ENCODE measurements at regions not wholly inside any gene's neighbourhood (a gene's known extent, or its start where the extent isn't known, plus 50 kb on each side); places are given as distances from the start of the nearest gene placed in this dataset.
"Not testable (repeated sequence)": the region's sequence is repeated elsewhere in the genome, so short reads cannot be mapped to it uniquely, and the experiment has no call there.

DNA sequence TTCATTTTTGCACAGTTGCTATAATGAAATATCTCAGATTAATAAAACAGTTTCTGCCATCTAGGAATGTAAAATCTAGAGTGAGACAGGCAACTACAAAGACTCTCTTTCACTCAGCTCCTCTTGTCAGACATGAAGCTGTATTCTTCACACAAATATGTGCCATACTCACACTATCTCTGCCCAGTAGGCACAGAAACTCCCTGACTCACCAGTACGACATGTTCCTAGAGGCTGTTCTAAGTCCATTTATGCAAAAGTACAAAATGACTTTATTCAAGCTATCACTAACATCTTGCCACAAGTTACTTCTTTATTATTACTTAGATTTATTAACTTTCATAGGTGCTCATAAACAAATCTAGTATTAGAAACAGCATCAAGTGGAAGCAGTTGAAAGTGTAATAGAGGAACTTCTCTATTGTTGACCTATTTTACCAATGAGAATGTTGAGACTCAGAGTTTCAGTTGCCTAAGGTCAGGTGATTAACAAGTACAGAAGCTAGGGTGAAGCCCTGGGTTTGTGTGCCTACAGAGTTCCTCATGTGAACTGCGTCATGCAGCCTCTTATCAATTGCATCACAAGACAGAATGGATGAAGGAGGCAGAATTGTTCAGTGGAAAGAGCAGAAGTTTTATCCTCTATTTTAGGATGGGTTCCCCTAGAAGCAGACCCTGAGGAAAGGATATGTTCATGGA, 98.9 kb downstream of the RGS2 start:
- Histone ChIP-seq H2AFZ (ENCODE audit: low read depth, low read length) (no peak overlapping the region), H3K9ac (replicated peaks; ENCODE audit: extremely low read depth, insufficient read depth, low read length) (no peak overlapping the region), H3K36me3 (ENCODE audit: control insufficient read depth in 2 of 2, extremely low read depth in 1 of 2, insufficient read depth in 2 of 2, low read length in 2 of 2) (no peaks in the 10 kb centered on the region), H4K20me1 (replicated peaks; ENCODE audit: control insufficient read depth, extremely low read depth, insufficient read depth, low read length) (no peaks in the 10 kb centered on the region), H3K79me2 (ENCODE audit: control insufficient read depth, insufficient read depth, low read length) (no peaks in the 10 kb centered on the region), H3K9me1 (replicated peaks; ENCODE audit: control insufficient read depth, extremely low read depth, insufficient read depth, low read length) (no peaks in the 10 kb centered on the region), H3K4me1 (ENCODE audit: control insufficient read depth, extremely low read depth, insufficient read depth, low read length) (no peaks in the 10 kb centered on the region), H3K27ac (ENCODE audit: insufficient read depth, low read depth, low read length) (no peak overlapping the region), H3K9me3 (replicated peaks; ENCODE audit: control insufficient read depth, insufficient read depth, low read length) (no peaks in the 10 kb centered on the region), H3K4me3 (replicated peaks in 1 of 3; ENCODE audit: insufficient read depth in 1 of 3, low read depth in 1 of 3, low read length in 3 of 3) (no peak overlapping the region), H3K4me2 (ENCODE audit: insufficient read depth, low read length) (no peak overlapping the region), H3K27me3 (ENCODE audit: control insufficient read depth in 2 of 2, insufficient read depth in 2 of 2, low read length in 2 of 2) (no peaks in the 10 kb centered on the region)
- no peak for TF ChIP-seq POLR2A (IDR thresholded peaks at IDR 0.05; ENCODE audit: low read depth, low read length)
- no peak for TF ChIP-seq GATA2 (IDR thresholded peaks at IDR 0.05; ENCODE audit: insufficient read depth, insufficient read length, low read depth, low read length)
- TF ChIP-seq EZH2 (IDR thresholded peaks at IDR 0.05; ENCODE audit: borderline replicate concordance, low read depth, low read length, severe bottlenecking) = no peak
- TF ChIP-seq JUN (IDR thresholded peaks at IDR 0.05; ENCODE audit: borderline replicate concordance, insufficient read depth, insufficient read length, low read depth) = no peak
- no peak for TF ChIP-seq FOS (IDR thresholded peaks at IDR 0.05; ENCODE audit: borderline replicate concordance, insufficient read depth, low read length)
- TF ChIP-seq, protein P1, sequence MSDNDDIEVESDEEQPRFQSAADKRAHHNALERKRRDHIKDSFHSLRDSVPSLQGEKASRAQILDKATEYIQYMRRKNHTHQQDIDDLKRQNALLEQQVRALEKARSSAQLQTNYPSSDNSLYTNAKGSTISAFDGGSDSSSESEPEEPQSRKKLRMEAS (IDR thresholded peaks at IDR 0.05; ENCODE audit: insufficient read depth, insufficient read length) = no peak
- DNase-seq (ENCODE audit: low read depth, low spot score) (no peak), FAIRE-seq (no peak)
- BruUV-seq (replicated peaks) = no TSS peak
- ChIA-PET POLR2A (no interaction called here), CTCF (interaction anchor here (0.6 to 1.2 kb wide), 4 partner anchors 13 to 112 kb away, joined by 3 to 4 read pairs (median 3); no protein-coding TSS in a partner anchor)
- intact Hi-C loops (cut with micrococcal nuclease) = no loop called here
- dilution Hi-C loops (cut with MboI; ENCODE audit: extremely low pct_ligation_motif_present, low sequenced_read_pairs) = no loop called here

- H3K4me3 ChIP-seq (replicated peaks in 1 of 3; ENCODE audit: insufficient read depth in 1 of 3, low read depth in 1 of 3, low read length in 3 of 3); DNase-seq (ENCODE audit: low read depth, low spot score); H3K4me2 ChIP-seq (ENCODE audit: insufficient read depth, low read length); H3K79me2 ChIP-seq (ENCODE audit: control insufficient read depth, insufficient read depth, low read length); H3K9me1 ChIP-seq (replicated peaks; ENCODE audit: control insufficient read depth, extremely low read depth, insufficient read depth, low read length); H4K20me1 ChIP-seq (replicated peaks; ENCODE audit: control insufficient read depth, extremely low read depth, insufficient read depth, low read length); POLR2A ChIA-PET; FAIRE-seq; H3K36me3 ChIP-seq (ENCODE audit: control insufficient read depth in 2 of 2, extremely low read depth in 1 of 2, insufficient read depth in 2 of 2, low read length in 2 of 2); H3K27me3 ChIP-seq (ENCODE audit: control insufficient read depth in 2 of 2, insufficient read depth in 2 of 2, low read length in 2 of 2); dilution Hi-C loops (cut with MboI; ENCODE audit: extremely low pct_ligation_motif_present, low sequenced_read_pairs); BruUV-seq (replicated peaks); H3K9me3 ChIP-seq (replicated peaks; ENCODE audit: control insufficient read depth, insufficient read depth, low read length); H2AFZ ChIP-seq (ENCODE audit: low read depth, low read length); CTCF ChIA-PET; H3K27ac ChIP-seq (ENCODE audit: insufficient read depth, low read depth, low read length); intact Hi-C loops (cut with micrococcal nuclease); H3K9ac ChIP-seq (replicated peaks; ENCODE audit: extremely low read depth, insufficient read depth, low read length); H3K4me1 ChIP-seq (ENCODE audit: control insufficient read depth, extremely low read depth, insufficient read depth, low read length): not testable (repeated sequence)
These were observed 103.2 kb downstream of the RGS2 start for GRCh38 chr1:192911896-192912656.

All from endothelial cell of umbilical vein (primary cell).